ENCODE measurements at regions not wholly inside any gene's neighbourhood (a gene's known extent, or its start where the extent isn't known, plus 50 kb on each side); places are given as distances from the start of the nearest gene placed in this dataset.

GRCh38 chr15:35885870-35886269, 339.9 kb upstream of the DPH6 start:
- no peak overlapping the region for H3K4me3 ChIP-seq (ENCODE audit: low read depth, low read length)
- DNase-seq (ENCODE audit: low read depth), result no peak
- TF ChIP-seq, protein P1, sequence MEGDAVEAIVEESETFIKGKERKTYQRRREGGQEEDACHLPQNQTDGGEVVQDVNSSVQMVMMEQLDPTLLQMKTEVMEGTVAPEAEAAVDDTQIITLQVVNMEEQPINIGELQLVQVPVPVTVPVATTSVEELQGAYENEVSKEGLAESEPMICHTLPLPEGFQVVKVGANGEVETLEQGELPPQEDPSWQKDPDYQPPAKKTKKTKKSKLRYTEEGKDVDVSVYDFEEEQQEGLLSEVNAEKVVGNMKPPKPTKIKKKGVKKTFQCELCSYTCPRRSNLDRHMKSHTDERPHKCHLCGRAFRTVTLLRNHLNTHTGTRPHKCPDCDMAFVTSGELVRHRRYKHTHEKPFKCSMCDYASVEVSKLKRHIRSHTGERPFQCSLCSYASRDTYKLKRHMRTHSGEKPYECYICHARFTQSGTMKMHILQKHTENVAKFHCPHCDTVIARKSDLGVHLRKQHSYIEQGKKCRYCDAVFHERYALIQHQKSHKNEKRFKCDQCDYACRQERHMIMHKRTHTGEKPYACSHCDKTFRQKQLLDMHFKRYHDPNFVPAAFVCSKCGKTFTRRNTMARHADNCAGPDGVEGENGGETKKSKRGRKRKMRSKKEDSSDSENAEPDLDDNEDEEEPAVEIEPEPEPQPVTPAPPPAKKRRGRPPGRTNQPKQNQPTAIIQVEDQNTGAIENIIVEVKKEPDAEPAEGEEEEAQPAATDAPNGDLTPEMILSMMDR (IDR thresholded peaks at IDR 0.05; ENCODE audit: insufficient read depth, low read depth, low read length), result no peak

DNA sequence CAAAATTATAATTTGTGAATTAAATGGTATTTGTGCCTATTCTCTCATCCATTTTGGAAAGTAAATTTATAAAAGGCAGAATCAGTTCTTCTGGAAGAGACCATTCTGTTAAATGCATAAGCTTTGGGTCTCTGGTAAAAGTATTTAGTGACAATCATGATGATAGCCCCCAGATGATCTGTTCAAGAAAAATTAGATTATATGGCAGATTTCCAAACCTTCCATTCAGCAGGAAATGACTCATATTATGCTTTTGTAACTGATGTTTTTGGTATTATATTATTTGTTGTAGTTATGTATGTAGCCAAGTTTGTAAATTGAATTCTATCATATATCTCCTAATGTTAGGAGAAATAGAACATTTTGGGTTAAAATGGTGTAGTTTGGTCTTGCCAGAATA, 340.8 kb upstream of the DPH6 start:
- peak; percentile 23 for DNase-seq (ENCODE audit: low read depth)
- TF ChIP-seq, protein P1 (IDR thresholded peaks at IDR 0.05; ENCODE audit: insufficient read depth, low read depth, low read length), result no peak
- H3K4me3 ChIP-seq (ENCODE audit: low read depth, low read length), result no peak overlapping the region

DNA sequence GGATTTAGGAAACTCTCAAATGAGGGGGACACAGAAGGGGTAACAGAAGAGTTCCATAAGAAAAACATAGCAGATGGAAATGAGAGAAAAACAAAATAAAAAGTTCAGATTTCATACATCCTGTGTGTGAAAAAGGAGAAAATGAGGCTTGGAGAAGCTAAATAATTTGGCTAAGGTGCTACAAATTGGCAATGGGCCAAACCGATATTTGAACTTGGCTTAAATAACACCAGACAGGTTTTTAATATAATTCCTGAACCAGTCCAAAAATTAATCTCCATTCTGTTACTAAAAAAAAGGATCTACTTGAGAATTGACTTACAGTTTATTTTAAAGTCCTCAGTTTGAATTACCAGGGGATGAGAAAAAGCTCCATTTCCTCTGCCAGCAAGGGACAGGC, 342.9 kb upstream of the DPH6 start:
- TF ChIP-seq, protein P1 (IDR thresholded peaks at IDR 0.05; ENCODE audit: insufficient read depth, low read depth, low read length), result no peak
- H3K4me3 ChIP-seq (ENCODE audit: low read depth, low read length), result no peak overlapping the region
- DNase-seq (ENCODE audit: low read depth), result no peak

GRCh38 chr15:35907511-35907910, 361.5 kb upstream of the DPH6 start:
- no peak overlapping the region for H3K4me3 ChIP-seq (ENCODE audit: low read depth, low read length)
- DNase-seq (ENCODE audit: low read depth), result peak; percentile 7
- TF ChIP-seq, protein P1 (IDR thresholded peaks at IDR 0.05; ENCODE audit: insufficient read depth, low read depth, low read length), result no peak

DNA sequence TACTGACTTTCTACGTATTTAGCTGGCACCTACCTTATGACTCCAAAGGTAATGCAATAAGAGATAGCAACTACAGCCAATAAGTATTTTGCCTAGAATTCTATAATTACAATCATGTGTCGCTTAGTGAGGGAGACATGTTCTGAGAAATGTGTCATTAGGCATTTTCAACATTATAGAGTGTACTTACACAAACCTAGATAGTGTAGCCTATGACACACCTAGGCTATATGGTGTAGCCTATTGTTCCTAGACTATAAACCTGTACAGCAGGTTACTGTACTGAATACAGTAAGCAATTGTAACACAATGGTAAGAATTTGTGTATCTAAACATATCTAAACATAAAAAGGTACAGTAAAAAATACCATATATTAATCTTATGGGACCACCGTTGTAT, 363.4 kb upstream of the DPH6 start:
- TF ChIP-seq, protein P1 (IDR thresholded peaks at IDR 0.05; ENCODE audit: insufficient read depth, low read depth, low read length), result no peak
- DNase-seq (ENCODE audit: low read depth), result no peak
- no peak overlapping the region for H3K4me3 ChIP-seq (ENCODE audit: low read depth, low read length)

GRCh38 chr15:35910227-35910626, 364.3 kb upstream of the DPH6 start:
- TF ChIP-seq, protein P1 (IDR thresholded peaks at IDR 0.05; ENCODE audit: insufficient read depth, low read depth, low read length), result no peak
- no peak overlapping the region for H3K4me3 ChIP-seq (ENCODE audit: low read depth, low read length)
- DNase-seq (ENCODE audit: low read depth), result no peak

GRCh38 chr15:35911052-35911777, 365.2 kb upstream of the DPH6 start:
- H3K4me3 ChIP-seq (ENCODE audit: low read depth, low read length), result no peak overlapping the region
- TF ChIP-seq, protein P1 (IDR thresholded peaks at IDR 0.05; ENCODE audit: insufficient read depth, low read depth, low read length), result no peak
- no peak for DNase-seq (ENCODE audit: low read depth)

All from fibroblast of villous mesenchyme (primary cell).